ENCODE measurements at regions not wholly inside any gene's neighbourhood (a gene's known extent, or its start where the extent isn't known, plus 50 kb on each side); places are given as distances from the start of the nearest gene placed in this dataset.

DNA sequence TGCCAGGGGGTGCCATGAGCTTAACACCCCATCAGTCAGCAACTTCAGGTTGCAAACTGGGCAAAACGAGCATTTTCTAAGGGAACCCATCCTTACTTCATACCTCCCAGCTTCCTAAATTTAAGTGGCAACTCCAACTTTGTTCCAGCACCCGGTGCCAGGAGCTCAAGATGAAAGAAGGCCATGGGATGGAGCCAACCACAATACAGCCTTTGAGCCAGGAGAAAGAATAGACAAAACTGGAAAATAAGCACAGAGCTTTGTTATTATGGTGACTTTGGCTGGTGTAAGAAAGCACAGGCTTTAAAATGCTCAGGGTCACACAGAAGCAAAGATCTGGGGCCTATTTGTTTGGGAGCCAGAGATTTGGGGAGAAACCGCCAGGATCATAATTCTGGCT lies 388.7 kb upstream of the MGMT start:
- no peak overlapping the region for H3K4me2 ChIP-seq (ENCODE audit: low read depth, low read length)
- 0% methylated on average over 3 of the region's 3 CpGs for WGBS (ENCODE audit: low lambda C conversion rate)
- ChIA-PET CTCF (ENCODE audit: low intra/inter-chr PET ratio, low total read pairs) (no interaction called here), POLR2A (no interaction called here)
- H3K4me1 ChIP-seq (ENCODE audit: insufficient read depth, low read length): no peaks in the 10 kb centered on the region
- H3K27ac ChIP-seq (ENCODE audit: extremely low read length, insufficient read depth, low read length): no peak overlapping the region
- H3K9me3 ChIP-seq (ENCODE audit: low read length): no peaks in the 10 kb centered on the region
- DNase-seq (ENCODE audit: low spot score) (no peak), FAIRE-seq (no peak), ATAC-seq (no peak)
- H3K4me3 ChIP-seq (replicated peaks in 1 of 3; ENCODE audit: insufficient read depth in 1 of 3, low read depth in 2 of 3, low read length in 3 of 3): no peak overlapping the region
- no peaks in the 10 kb centered on the region for H3K79me2 ChIP-seq (ENCODE audit: insufficient read depth, low read length)
- in situ Hi-C loops (cut with HindIII; ENCODE audit: extremely low pct_ligation_motif_present, low pct_unique_long_range_greater_than_20kb): no loop called here
- no peaks in the 10 kb centered on the region for H4K20me1 ChIP-seq (ENCODE audit: insufficient read depth, low read length)
- H2AFZ ChIP-seq (ENCODE audit: low read length): no peak overlapping the region
- no peaks in the 10 kb centered on the region for H3K36me3 ChIP-seq (replicated peaks in 1 of 2; ENCODE audit: control insufficient read depth in 1 of 2, insufficient read depth in 2 of 2, low read length in 2 of 2)
- H3K27me3 ChIP-seq (ENCODE audit: control insufficient read depth in 1 of 2, insufficient read depth in 2 of 2, low read length in 2 of 2): no peaks in the 10 kb centered on the region
- H3K9ac ChIP-seq (ENCODE audit: insufficient read depth, low read depth, low read length): no peak overlapping the region
- TF ChIP-seq KDM1A (CRISPR knock-in tag; IDR thresholded peaks at IDR 0.05): no peak
- no peak for TF ChIP-seq ZFYVE20 (CRISPR knock-in tag; IDR thresholded peaks at IDR 0.05; ENCODE audit: borderline replicate concordance, low read depth)
- TF ChIP-seq AGO1 (IDR thresholded peaks at IDR 0.05; ENCODE audit: low read depth, low read length, poor library complexity, severe bottlenecking): no peak
- TF ChIP-seq ZNF629 (CRISPR knock-in tag; conservative IDR thresholded peaks at IDR 0.05): no peak
- no peak for TF ChIP-seq ZNF205 (CRISPR knock-in tag; IDR thresholded peaks at IDR 0.05)
- TF ChIP-seq HHEX (CRISPR knock-in tag; IDR thresholded peaks at IDR 0.05): no peak
- TF ChIP-seq, protein P1, sequence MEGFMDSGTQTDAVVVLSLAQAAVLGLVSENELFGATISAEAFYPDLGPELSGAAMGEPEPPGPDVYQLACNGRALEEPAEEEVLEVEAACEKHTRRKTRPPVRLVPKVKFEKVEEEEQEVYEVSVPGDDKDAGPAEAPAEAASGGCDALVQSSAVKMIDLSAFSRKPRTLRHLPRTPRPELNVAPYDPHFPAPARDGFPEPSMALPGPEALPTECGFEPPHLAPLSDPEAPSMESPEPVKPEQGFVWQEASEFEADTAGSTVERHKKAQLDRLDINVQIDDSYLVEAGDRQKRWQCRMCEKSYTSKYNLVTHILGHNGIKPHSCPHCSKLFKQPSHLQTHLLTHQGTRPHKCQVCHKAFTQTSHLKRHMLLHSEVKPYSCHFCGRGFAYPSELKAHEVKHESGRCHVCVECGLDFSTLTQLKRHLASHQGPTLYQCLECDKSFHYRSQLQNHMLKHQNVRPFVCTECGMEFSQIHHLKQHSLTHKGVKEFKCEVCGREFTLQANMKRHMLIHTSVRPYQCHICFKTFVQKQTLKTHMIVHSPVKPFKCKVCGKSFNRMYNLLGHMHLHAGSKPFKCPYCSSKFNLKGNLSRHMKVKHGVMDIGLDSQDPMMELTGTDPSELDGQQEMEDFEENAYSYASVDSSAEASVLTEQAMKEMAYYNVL (CRISPR knock-in tag; IDR thresholded peaks at IDR 0.05; ENCODE audit: borderline replicate concordance): no peak
- TF ChIP-seq ZNF672 (CRISPR knock-in tag; IDR thresholded peaks at IDR 0.05): no peak
- no peak for TF ChIP-seq SYNCRIP (IDR thresholded peaks at IDR 0.05; ENCODE audit: insufficient read depth, low read depth, low read length)
- no peak for TF ChIP-seq SMAD1 (CRISPR knock-in tag; IDR thresholded peaks at IDR 0.05; ENCODE audit: borderline replicate concordance, low read depth)
- no peak for TF ChIP-seq NONO (IDR thresholded peaks at IDR 0.05)
- no peak for TF ChIP-seq NONO (CRISPR knock-in tag; conservative IDR thresholded peaks at IDR 0.05)
- no peak for TF ChIP-seq ZC3H4 (CRISPR knock-in tag; IDR thresholded peaks at IDR 0.05; ENCODE audit: borderline replicate concordance)
- TF ChIP-seq POLR2AphosphoS5 (IDR thresholded peaks at IDR 0.05; ENCODE audit: low read depth, low read length): no peak
- TF ChIP-seq ZEB1 (IDR thresholded peaks at IDR 0.05; ENCODE audit: insufficient replicate concordance, low read depth): no peak
- no TSS peak for BruUV-seq (replicated peaks)
- intact Hi-C loops (cut with micrococcal nuclease; ENCODE audit: unreplicated experiment): no loop called here

Data from HepG2 (cell line).